GM19099 (cell line): ENCODE measurements at regions not wholly inside any gene's neighbourhood (a gene's known extent, or its start where the extent isn't known, plus 50 kb on each side); places are given as distances from the start of the nearest gene placed in this dataset.

ENCODE experiments used
- POLR2A ChIP-seq: IDR thresholded peaks from 3 replicates; pipeline ENCODE4 v1.6.1; 2011; ENCODE audit warnings: low read depth; ENCODE audit not compliant: insufficient read length; ENCODE audit errors: extremely low read depth

- no peak for TF ChIP-seq POLR2A
These were observed 347.3 kb downstream of the BRD1 start for GRCh38 chr22:49480331-49480730.

GRCh38 chr22:49479566-49479965 is 348.1 kb downstream of the BRD1 start:
- TF ChIP-seq POLR2A = no peak

- no peak for TF ChIP-seq POLR2A
These were observed 350.8 kb downstream of the BRD1 start for GRCh38 chr22:49476800-49477400.

GRCh38 chr22:49476176-49476575 is 351.5 kb downstream of the BRD1 start:
- no peak for TF ChIP-seq POLR2A

GRCh38 chr22:49475253-49475652 is 352.4 kb downstream of the BRD1 start:
- TF ChIP-seq POLR2A = no peak

GRCh38 chr22:49473286-49473685 is 354.4 kb downstream of the BRD1 start:
- TF ChIP-seq POLR2A = no peak

GRCh38 chr22:49470741-49471503 is 356.8 kb downstream of the BRD1 start:
- no peak for TF ChIP-seq POLR2A

GRCh38 chr22:49469896-49470740 is 357.6 kb downstream of the BRD1 start:
- no peak for TF ChIP-seq POLR2A

- TF ChIP-seq POLR2A = no peak
These were observed 359.0 kb downstream of the BRD1 start for GRCh38 chr22:49468487-49469198.

- no peak for TF ChIP-seq POLR2A
These were observed 360.6 kb downstream of the BRD1 start for GRCh38 chr22:49466878-49467595.

GRCh38 chr22:49464037-49464436 is 363.6 kb downstream of the BRD1 start:
- no peak for TF ChIP-seq POLR2A

GRCh38 chr22:49462795-49463194 is 364.9 kb downstream of the BRD1 start:
- no peak for TF ChIP-seq POLR2A

GRCh38 chr22:49462291-49462690 is 365.4 kb downstream of the BRD1 start:
- TF ChIP-seq POLR2A = no peak

GRCh38 chr22:49461674-49462073 is 366.0 kb downstream of the BRD1 start:
- no peak for TF ChIP-seq POLR2A
